GM18499 (cell line): ENCODE measurements at regions not wholly inside any gene's neighbourhood (a gene's known extent, or its start where the extent isn't known, plus 50 kb on each side); places are given as distances from the start of the nearest gene placed in this dataset.

Experiments used
- ATAC-seq: cut with Tn5 transposase; IDR thresholded peaks from one replicate; pipeline ENCODE4 v1.9.1; 2021; ENCODE audit warnings: moderate number of reproducible peaks; ENCODE audit not compliant: insufficient read depth, unreplicated experiment

DNA sequence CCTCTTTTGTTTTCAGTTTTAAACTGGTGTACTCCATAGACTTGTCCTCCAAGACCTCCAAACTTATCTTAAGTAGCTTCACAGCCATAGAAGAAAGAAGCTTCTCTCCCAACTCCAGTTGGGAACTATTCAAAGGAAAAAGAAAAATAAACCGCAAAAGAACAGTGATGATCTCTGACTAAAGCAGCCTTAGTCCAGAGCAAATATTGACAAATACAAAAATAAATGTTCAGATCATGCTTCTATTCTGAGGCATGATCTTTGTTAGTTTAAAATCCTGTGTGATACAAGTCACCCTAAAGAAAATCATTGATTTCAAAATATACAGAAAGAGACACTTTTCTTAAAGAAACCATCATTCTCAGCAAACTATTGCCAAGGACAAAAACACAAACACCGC, 373.0 kb upstream of the SMIM30 start:
- no peak for ATAC-seq

DNA sequence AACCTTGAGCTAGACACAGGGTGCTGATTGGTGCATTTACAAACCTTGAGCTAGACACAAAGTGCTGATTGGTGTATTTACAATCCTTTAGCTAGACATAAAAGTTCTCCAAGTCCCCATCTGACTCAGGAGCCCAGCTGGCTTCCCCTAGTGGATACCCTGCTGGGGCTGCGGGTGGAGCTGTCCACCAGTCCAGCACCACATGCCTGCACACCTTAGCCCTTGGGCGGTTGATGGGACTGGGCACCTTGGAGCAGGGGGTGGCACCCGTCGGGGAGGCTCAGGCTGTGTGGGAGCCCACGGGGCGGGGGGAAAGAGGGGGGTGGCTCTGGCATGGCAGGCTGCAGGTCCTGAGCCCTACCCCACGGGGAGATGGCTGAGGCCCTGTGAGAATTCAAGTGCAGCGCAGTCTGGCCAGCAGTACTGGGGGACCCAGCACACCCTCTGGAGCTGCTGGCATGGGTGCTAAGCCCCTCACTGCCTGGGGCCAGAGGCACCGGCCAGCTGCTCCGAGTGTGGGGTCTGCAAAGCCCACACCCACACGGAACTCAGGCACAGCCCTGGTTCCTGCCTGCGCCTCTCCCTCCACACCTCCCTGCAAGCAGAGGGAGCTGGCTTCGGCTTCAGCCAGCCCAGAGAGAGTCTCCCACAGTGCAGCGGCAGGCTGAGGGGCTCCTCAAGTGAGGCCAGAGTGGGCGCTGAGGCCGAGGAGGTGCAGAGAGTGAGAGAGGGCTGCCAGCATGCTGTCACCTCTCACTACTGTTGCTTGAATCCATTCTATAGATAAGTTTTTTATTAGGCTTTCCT, 369.8 kb upstream of the SMIM30 start:
- ATAC-seq = no peak

- ATAC-seq = no peak
Observed at GRCh38 chr7:113486548-113486947, 368.2 kb upstream of the SMIM30 start.

DNA sequence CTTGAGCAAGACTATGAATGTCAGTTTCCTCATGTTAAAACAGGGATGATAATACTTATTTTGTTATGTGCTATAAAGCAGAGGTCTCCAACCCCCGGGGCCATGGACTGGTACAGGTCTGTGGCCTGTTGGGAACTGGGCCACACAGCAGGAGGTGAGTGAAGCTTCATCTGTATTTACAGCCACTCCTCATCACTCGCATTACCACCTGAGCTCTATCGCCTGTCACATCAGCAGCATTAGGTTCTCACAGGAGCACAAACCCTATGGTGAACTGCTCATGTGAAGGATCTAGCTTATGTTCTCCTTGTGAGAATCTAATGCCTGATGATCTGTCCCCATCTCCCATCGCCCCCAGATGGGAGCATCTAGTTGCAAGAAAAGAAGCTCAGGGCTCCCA, 365.3 kb upstream of the SMIM30 start:
- no peak for ATAC-seq

GRCh38 chr7:113480537-113480936, 362.2 kb upstream of the SMIM30 start:
- no peak for ATAC-seq

GRCh38 chr7:113464096-113464855, 345.9 kb upstream of the SMIM30 start:
- ATAC-seq = no peak

- no peak for ATAC-seq
Observed at GRCh38 chr7:113460067-113460466, 341.7 kb upstream of the SMIM30 start.

- no peak for ATAC-seq
Observed at GRCh38 chr7:113456533-113456932, 338.2 kb upstream of the SMIM30 start.

- ATAC-seq = no peak
Observed at GRCh38 chr7:113454597-113455169, 336.3 kb upstream of the SMIM30 start.

- no peak for ATAC-seq
Observed at GRCh38 chr7:113452245-113452644, 333.9 kb upstream of the SMIM30 start.

DNA sequence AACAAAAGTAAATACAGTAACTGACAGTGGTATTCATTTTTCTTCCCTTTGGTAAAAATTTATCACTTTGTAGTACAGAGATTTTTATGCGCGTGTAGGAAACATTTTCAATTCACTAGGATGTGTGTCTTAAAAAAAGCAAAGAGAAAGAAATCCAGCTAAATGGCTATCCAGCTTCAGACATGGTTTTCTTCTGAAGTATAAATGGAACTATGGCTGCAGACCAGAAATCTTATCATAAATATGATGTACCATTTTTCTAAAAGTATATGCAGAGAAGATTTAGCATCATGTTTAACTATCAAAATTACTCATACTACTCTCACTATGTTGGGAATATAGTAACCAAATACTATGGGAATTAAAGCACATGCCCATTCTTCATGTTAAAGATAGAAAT, 328.4 kb upstream of the SMIM30 start:
- no peak for ATAC-seq

GRCh38 chr7:113446391-113446790, 328.0 kb upstream of the SMIM30 start:
- ATAC-seq = no peak

DNA sequence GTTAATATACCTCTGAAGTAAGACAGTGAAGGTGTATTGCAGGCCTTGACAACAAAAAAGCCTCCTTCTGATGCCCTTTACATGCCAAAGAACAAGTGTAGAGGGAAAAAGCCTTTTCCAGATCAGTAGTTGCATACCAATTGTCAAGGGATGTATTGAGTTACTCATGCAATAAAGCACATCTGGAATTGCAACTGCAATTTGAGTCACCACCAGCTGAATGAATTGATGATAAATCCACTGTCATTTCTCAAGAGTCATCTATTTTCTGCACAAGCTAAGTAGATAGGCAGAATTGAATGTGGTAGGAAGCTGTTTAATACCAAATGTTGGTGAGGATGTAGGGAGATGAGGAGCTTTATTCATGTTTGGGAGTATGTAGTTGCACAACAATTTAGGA, 325.9 kb upstream of the SMIM30 start:
- no peak for ATAC-seq

- ATAC-seq = no peak
Observed at GRCh38 chr7:113440173-113440572, 321.8 kb upstream of the SMIM30 start.

- no peak for ATAC-seq
Observed at GRCh38 chr7:113431406-113431805, 313.1 kb upstream of the SMIM30 start.

DNA sequence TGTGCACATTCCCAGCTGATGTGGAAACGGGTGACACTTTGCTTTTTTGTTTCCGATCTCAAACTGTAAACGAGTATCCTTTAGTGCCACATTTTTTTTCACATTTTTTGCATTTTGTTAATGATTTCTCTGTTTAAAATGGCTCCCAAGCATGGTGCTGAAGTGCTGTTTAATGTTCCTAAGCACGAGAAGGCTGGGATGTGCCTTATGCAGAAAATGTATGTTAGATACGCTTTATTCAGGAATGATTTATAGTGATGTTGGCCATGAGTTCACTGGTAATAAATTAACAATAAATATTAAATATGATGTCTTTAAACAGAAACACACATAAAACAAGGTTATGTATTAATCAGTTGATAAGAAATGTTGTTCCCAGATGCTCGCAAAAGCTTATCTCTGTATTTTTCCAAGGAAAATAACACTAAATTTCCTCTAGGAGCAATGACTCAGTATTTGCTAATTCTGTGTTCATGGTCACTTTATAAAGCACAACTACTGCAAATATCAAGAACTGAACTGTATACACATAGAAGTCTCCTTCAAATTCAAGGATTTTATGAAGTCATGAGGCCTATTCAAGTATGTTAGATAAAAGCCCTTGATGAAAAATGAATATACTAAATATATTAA, 305.9 kb upstream of the SMIM30 start:
- ATAC-seq = no peak

DNA sequence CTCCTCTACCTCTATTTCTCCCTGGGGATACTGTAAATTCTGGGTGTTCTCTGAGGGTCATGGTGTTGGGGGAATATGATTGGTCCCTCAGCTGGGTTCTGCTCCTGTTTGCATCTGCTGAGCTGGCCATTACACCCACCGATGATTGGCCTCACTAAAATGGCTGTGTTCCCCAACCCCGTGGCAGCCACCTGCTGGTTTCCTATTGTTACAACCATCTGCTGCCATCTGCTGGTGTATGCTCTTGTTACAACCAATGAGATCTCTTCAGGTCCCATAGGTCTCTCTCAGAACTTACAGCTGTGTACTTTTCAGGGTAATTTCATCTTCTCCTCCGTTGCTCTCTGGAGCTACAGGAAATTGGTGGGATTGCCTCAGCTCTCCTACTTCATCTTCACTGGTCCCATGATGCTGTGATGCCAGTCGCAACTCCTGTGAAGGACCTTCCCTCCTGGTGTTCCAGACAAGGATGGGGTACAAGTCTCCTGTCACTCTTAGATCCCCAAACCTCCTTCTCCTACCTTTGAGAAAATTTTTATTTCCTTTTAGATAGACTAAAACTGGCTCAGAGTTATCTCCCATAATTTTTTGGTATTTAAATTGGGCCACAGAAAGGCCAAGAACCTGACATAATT, 303.5 kb upstream of the SMIM30 start:
- peak; percentile 98 for ATAC-seq

- no peak for ATAC-seq
Observed at GRCh38 chr7:113414401-113415035, 296.2 kb upstream of the SMIM30 start.

GRCh38 chr7:113412410-113412809, 294.1 kb upstream of the SMIM30 start:
- no peak for ATAC-seq

- no peak for ATAC-seq
Observed at GRCh38 chr7:113410796-113411195, 292.4 kb upstream of the SMIM30 start.
